ENCODE measurements at regions not wholly inside any gene's neighbourhood (a gene's known extent, or its start where the extent isn't known, plus 50 kb on each side); places are given as distances from the start of the nearest gene placed in this dataset.

- no peak for DNase-seq (ENCODE audit: low read depth, low spot score)
- no peak for ATAC-seq
- no peaks in the 10 kb centered on the region for H3K4me1 ChIP-seq (ENCODE audit: control insufficient read depth in 1 of 2, insufficient read depth in 2 of 2, low read length in 2 of 2)
- intact Hi-C loops (cut with micrococcal nuclease): no loop called here
- H3K27ac ChIP-seq (ENCODE audit: low read depth, low read length): no peak overlapping the region
- TF ChIP-seq REST (IDR thresholded peaks at IDR 0.05; ENCODE audit: low read depth) (no peak), RAD21 (IDR thresholded peaks at IDR 0.05; ENCODE audit: low read depth) (no peak), ATF3 (IDR thresholded peaks at IDR 0.05) (no peak), CTCF (IDR thresholded peaks at IDR 0.05 in 2 of 3, conservative IDR thresholded peaks at IDR 0.05 in 1 of 3; ENCODE audit: borderline replicate concordance in 1 of 3, insufficient read depth in 1 of 3, low read depth in 2 of 3, low read length in 2 of 3) (no peak), YY1 (IDR thresholded peaks at IDR 0.05; ENCODE audit: extremely low read depth, insufficient replicate concordance, low read depth, low read length) (no peak), POLR2A (IDR thresholded peaks at IDR 0.05; ENCODE audit: borderline replicate concordance, extremely low read depth, insufficient read depth, insufficient read length) (no peak), CEBPB (IDR thresholded peaks at IDR 0.05; ENCODE audit: low read depth) (no peak), JUND (IDR thresholded peaks at IDR 0.05) (no peak), EZH2phosphoT487 (IDR thresholded peaks at IDR 0.05; ENCODE audit: borderline replicate concordance) (no peak), ELF1 (IDR thresholded peaks at IDR 0.05; ENCODE audit: borderline replicate concordance, low read depth) (no peak), MAX (IDR thresholded peaks at IDR 0.05) (no peak), EGR1 (IDR thresholded peaks at IDR 0.05; ENCODE audit: low read depth) (no peak), SRF (IDR thresholded peaks at IDR 0.05; ENCODE audit: low read depth) (no peak), ZFX (IDR thresholded peaks at IDR 0.05) (no peak), TCF7L2 (IDR thresholded peaks at IDR 0.05; ENCODE audit: borderline replicate concordance, extremely low read depth, insufficient read depth, insufficient read length) (no peak), SIN3A (IDR thresholded peaks at IDR 0.05; ENCODE audit: low read depth) (no peak), EZH2 (IDR thresholded peaks at IDR 0.05) (no peak), ZBTB33 (IDR thresholded peaks at IDR 0.05; ENCODE audit: extremely low read depth, insufficient replicate concordance, low read length) (no peak), SP1 (IDR thresholded peaks at IDR 0.05; ENCODE audit: low read depth) (no peak)
- no peaks in the 10 kb centered on the region for H3K9me3 ChIP-seq (ENCODE audit: control insufficient read depth in 1 of 2, insufficient read depth in 1 of 2, low read depth in 1 of 2, low read length in 2 of 2)
- CTCF ChIA-PET: no interaction called here
- H3K9ac ChIP-seq (ENCODE audit: low read length): no peak overlapping the region
- no TSS peak for BruUV-seq (replicated peaks)
- no peaks in the 10 kb centered on the region for H3K36me3 ChIP-seq (ENCODE audit: control insufficient read depth in 1 of 2, insufficient read depth in 2 of 2, low read length in 2 of 2)
- H3K27me3 ChIP-seq (ENCODE audit: insufficient read depth, low read length): no peaks in the 10 kb centered on the region
- no peak overlapping the region for H3K4me3 ChIP-seq (replicated peaks in 1 of 2; ENCODE audit: low read depth in 1 of 2, low read length in 2 of 2)
- RAD21 ChIA-PET (ENCODE audit: low non-redundant PET in 1 of 2, low total read pairs in 2 of 2, uncharacterized antibody in 2 of 2, unreplicated experiment in 2 of 2): no interaction called here
- POLR2A ChIA-PET: no interaction called here
- no peaks in the 10 kb centered on the region for H3K9me2 ChIP-seq (ENCODE audit: insufficient read depth)
- no peak overlapping the region for H2AFZ ChIP-seq (ENCODE audit: low read depth, low read length, poor library complexity, severe bottlenecking)
- H3K4me2 ChIP-seq (ENCODE audit: low read length): no peak overlapping the region
- H3K79me2 ChIP-seq (ENCODE audit: insufficient read depth, low read length): no peaks in the 10 kb centered on the region
- no peaks in the 10 kb centered on the region for H4K20me1 ChIP-seq (ENCODE audit: insufficient read depth)
Measured at GRCh38 chr6:132011582-132011981, 60.4 kb upstream of the CCN2 start.

Measured in HCT116 (cell line).